Calu3 (cell line): ENCODE measurements at regions not wholly inside any gene's neighbourhood (a gene's known extent, or its start where the extent isn't known, plus 50 kb on each side); places are given as distances from the start of the nearest gene placed in this dataset.

Source experiments
- BruUV-seq: library from RNA; stranded (reverse); fragments of 400-500 nt; replicated peaks from 2 replicates; lab custom pipeline; 2021; lab: Mats Ljungman, UMichigan
- CTCF ChIA-PET: fragments of 300-600 bp; sonication (Branson Sonifier 250); formaldehyde crosslinking; loops from one replicate; lab custom pipeline; 2022; ENCODE audit warnings: antibody characterized with exemption; lab: Charles Lee
- DNase-seq: peaks from one replicate; pipeline ENCODE4 v3.0.0; 2022
- H3K27ac Mint-ChIP-seq: one replicate; pipeline ENCODE4 v1.8.0; 2022; ENCODE audit warnings: mixed read lengths; ENCODE audit not compliant: unreplicated experiment
- H3K27me3 Mint-ChIP-seq: one replicate; pipeline ENCODE4 v1.8.0; 2022; ENCODE audit warnings: mixed read lengths; ENCODE audit not compliant: unreplicated experiment
- H3K36me3 Mint-ChIP-seq: one replicate; pipeline ENCODE4 v1.8.0; 2022; ENCODE audit warnings: mild to moderate bottlenecking, moderate library complexity, mixed read lengths; ENCODE audit not compliant: insufficient read depth, unreplicated experiment
- H3K4me1 Mint-ChIP-seq: one replicate; pipeline ENCODE4 v1.8.0; 2022; ENCODE audit warnings: mild to moderate bottlenecking, low read depth, mixed read lengths; ENCODE audit not compliant: unreplicated experiment
- H3K4me3 Mint-ChIP-seq: one replicate; pipeline ENCODE4 v1.8.0; 2022; ENCODE audit warnings: mild to moderate bottlenecking, low read depth, moderate library complexity, mixed read lengths; ENCODE audit not compliant: unreplicated experiment
- H3K9me3 Mint-ChIP-seq: one replicate; pipeline ENCODE4 v1.8.0; 2022; ENCODE audit warnings: low read depth, mixed read lengths; ENCODE audit not compliant: unreplicated experiment
- intact Hi-C: fragments of 100-400 bp; cut with micrococcal nuclease; formaldehyde crosslinking; loops from one replicate; pipeline ENCODE4 v1.10.0; 2022; ENCODE audit not compliant: unreplicated experiment
- TF ChIP-seq, protein P1 (sequence below): fragments of 200-600 bp; IDR thresholded peaks from one replicate; pipeline ENCODE4 v1.8.0; 2022; ENCODE audit warnings: antibody characterized with exemption; ENCODE audit not compliant: unreplicated experiment

- CTCF ChIA-PET: interaction anchor here (1.1 kb wide), 1 partner anchor 15 kb away, joined by 4 read pairs; no protein-coding TSS in a partner anchor
- no peak for DNase-seq
- H3K36me3 Mint-ChIP-seq: no peaks in the 10 kb centered on the region
- TF ChIP-seq, protein P1, sequence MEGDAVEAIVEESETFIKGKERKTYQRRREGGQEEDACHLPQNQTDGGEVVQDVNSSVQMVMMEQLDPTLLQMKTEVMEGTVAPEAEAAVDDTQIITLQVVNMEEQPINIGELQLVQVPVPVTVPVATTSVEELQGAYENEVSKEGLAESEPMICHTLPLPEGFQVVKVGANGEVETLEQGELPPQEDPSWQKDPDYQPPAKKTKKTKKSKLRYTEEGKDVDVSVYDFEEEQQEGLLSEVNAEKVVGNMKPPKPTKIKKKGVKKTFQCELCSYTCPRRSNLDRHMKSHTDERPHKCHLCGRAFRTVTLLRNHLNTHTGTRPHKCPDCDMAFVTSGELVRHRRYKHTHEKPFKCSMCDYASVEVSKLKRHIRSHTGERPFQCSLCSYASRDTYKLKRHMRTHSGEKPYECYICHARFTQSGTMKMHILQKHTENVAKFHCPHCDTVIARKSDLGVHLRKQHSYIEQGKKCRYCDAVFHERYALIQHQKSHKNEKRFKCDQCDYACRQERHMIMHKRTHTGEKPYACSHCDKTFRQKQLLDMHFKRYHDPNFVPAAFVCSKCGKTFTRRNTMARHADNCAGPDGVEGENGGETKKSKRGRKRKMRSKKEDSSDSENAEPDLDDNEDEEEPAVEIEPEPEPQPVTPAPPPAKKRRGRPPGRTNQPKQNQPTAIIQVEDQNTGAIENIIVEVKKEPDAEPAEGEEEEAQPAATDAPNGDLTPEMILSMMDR: no peak
- no TSS peak for BruUV-seq
- no peak overlapping the region for H3K4me3 Mint-ChIP-seq
- intact Hi-C loops: no loop called here
- H3K27me3 Mint-ChIP-seq: peaks cover 11% of the 10 kb centered on the region
- no peak overlapping the region for H3K27ac Mint-ChIP-seq
- no peaks in the 10 kb centered on the region for H3K4me1 Mint-ChIP-seq
- no peaks in the 10 kb centered on the region for H3K9me3 Mint-ChIP-seq
Measured at GRCh38 chr2:217632043-217632442, 370.8 kb downstream of the TNS1 start.

- no peaks in the 10 kb centered on the region for H3K36me3 Mint-ChIP-seq
- H3K4me1 Mint-ChIP-seq: no peaks in the 10 kb centered on the region
- intact Hi-C loops: no loop called here
- CTCF ChIA-PET: interaction anchor here (1.1 kb wide), 1 partner anchor 16 kb away, joined by 4 read pairs; no protein-coding TSS in a partner anchor
- no peak overlapping the region for H3K27ac Mint-ChIP-seq
- no peak overlapping the region for H3K4me3 Mint-ChIP-seq
- TF ChIP-seq, protein P1: no peak
- peaks cover 11% of the 10 kb centered on the region for H3K27me3 Mint-ChIP-seq
- H3K9me3 Mint-ChIP-seq: no peaks in the 10 kb centered on the region
- DNase-seq: no peak
- BruUV-seq: no TSS peak
Measured at GRCh38 chr2:217631115-217631514, 371.7 kb downstream of the TNS1 start.

GRCh38 chr2:217629347-217629746 lies 373.4 kb downstream of the TNS1 start:
- CTCF ChIA-PET: no interaction called here
- H3K27me3 Mint-ChIP-seq: peaks cover 11% of the 10 kb centered on the region
- H3K36me3 Mint-ChIP-seq: no peaks in the 10 kb centered on the region
- no TSS peak for BruUV-seq
- H3K27ac Mint-ChIP-seq: no peak overlapping the region
- intact Hi-C loops: no loop called here
- H3K9me3 Mint-ChIP-seq: no peaks in the 10 kb centered on the region
- no peaks in the 10 kb centered on the region for H3K4me1 Mint-ChIP-seq
- TF ChIP-seq, protein P1: no peak
- no peak for DNase-seq
- H3K4me3 Mint-ChIP-seq: no peak overlapping the region

GRCh38 chr2:217628061-217628460 lies 374.7 kb downstream of the TNS1 start:
- H3K36me3 Mint-ChIP-seq: no peaks in the 10 kb centered on the region
- H3K27ac Mint-ChIP-seq: no peak overlapping the region
- no peaks in the 10 kb centered on the region for H3K4me1 Mint-ChIP-seq
- no peak for DNase-seq
- peaks cover 11% of the 10 kb centered on the region for H3K27me3 Mint-ChIP-seq
- no peak overlapping the region for H3K4me3 Mint-ChIP-seq
- CTCF ChIA-PET: no interaction called here
- H3K9me3 Mint-ChIP-seq: no peaks in the 10 kb centered on the region
- BruUV-seq: no TSS peak
- intact Hi-C loops: no loop called here
- TF ChIP-seq, protein P1: no peak
